H9 (cell line): ENCODE measurements at regions not wholly inside any gene's neighbourhood (a gene's known extent, or its start where the extent isn't known, plus 50 kb on each side); places are given as distances from the start of the nearest gene placed in this dataset.

ENCODE experiments used
- DNase-seq: peaks from one replicate; pipeline ENCODE4 v3.0.0-alpha.2; 2017
- H2AFZ ChIP-seq: one replicate; pipeline ENCODE4 v1.6.1; 2013; ENCODE audit warnings: mild to moderate bottlenecking, low read length, control low read depth, moderate library complexity
- H2AK5ac ChIP-seq: 2 replicates; pipeline ENCODE4 v1.6.1; 2013; ENCODE audit warnings: low read length, control low read depth, mixed read lengths; ENCODE audit not compliant: insufficient read length
- H2BK120ac ChIP-seq: one replicate; pipeline ENCODE4 v1.6.1; 2013; ENCODE audit warnings: low read depth, mild to moderate bottlenecking, low read length, control low read depth, inconsistent platforms; ENCODE audit not compliant: poor library complexity, severe bottlenecking
- H2BK12ac ChIP-seq: 2 replicates; pipeline ENCODE4 v1.6.1; 2013; ENCODE audit warnings: low read length, control low read depth, mixed read lengths, low read depth; ENCODE audit not compliant: insufficient read length
- H2BK15ac ChIP-seq: 2 replicates; pipeline ENCODE4 v1.6.1; 2013; ENCODE audit warnings: low read depth, low read length, control low read depth
- H2BK20ac ChIP-seq: one replicate; pipeline ENCODE4 v1.6.1; 2013; ENCODE audit warnings: low read depth, mild to moderate bottlenecking, low read length, control low read depth, inconsistent platforms; ENCODE audit not compliant: poor library complexity, severe bottlenecking
- H2BK5ac ChIP-seq: 2 replicates; pipeline ENCODE4 v1.6.1; 2013; ENCODE audit warnings: low read length, control low read depth, mixed read lengths; ENCODE audit not compliant: insufficient read length
- H3K14ac ChIP-seq: 2 replicates; pipeline ENCODE4 v1.6.1; 2013; ENCODE audit warnings: low read length, control low read depth; ENCODE audit not compliant: insufficient read depth
- H3K18ac ChIP-seq: 2 replicates; pipeline ENCODE4 v1.6.1; 2013; ENCODE audit warnings: low read depth, mild to moderate bottlenecking, mixed read lengths, low read length, control low read depth; ENCODE audit not compliant: insufficient read length
- H3K23ac ChIP-seq: 2 replicates; pipeline ENCODE4 v1.6.1; 2013; ENCODE audit warnings: low read length, control low read depth, mixed read lengths, low read depth; ENCODE audit not compliant: insufficient read length
- H3K23me2 ChIP-seq: 2 replicates; pipeline ENCODE4 v1.6.1; 2013; ENCODE audit warnings: low read depth, mild to moderate bottlenecking, mixed read lengths, low read length, control low read depth; ENCODE audit not compliant: insufficient read length, poor library complexity, severe bottlenecking
- H3K27ac ChIP-seq: 2 replicates; pipeline ENCODE4 v1.5.1; 2013; ENCODE audit warnings: low read length, control low read depth, mixed read lengths, low read depth; ENCODE audit not compliant: insufficient read length
- H3K27me3 ChIP-seq: 2 replicates; pipeline ENCODE4 v1.6.1; 2013; ENCODE audit warnings: low read length, control low read depth, inconsistent platforms; ENCODE audit not compliant: insufficient read depth
- H3K4ac ChIP-seq: 2 replicates; pipeline ENCODE4 v1.6.1; 2013; ENCODE audit warnings: low read depth, mild to moderate bottlenecking, control low read depth, inconsistent platforms, low read length, moderate library complexity
- H3K4me1 ChIP-seq: 2 replicates; pipeline ENCODE4 v1.6.1; 2013; ENCODE audit warnings: low read length, control low read depth, inconsistent platforms; ENCODE audit not compliant: insufficient read depth
- H3K4me2 ChIP-seq: 2 replicates; pipeline ENCODE4 v1.6.1; 2013; ENCODE audit warnings: low read length, control low read depth, mixed read lengths; ENCODE audit not compliant: insufficient read length, insufficient read depth
- H3K56ac ChIP-seq: 2 replicates; pipeline ENCODE4 v1.6.1; 2013; ENCODE audit warnings: low read depth, mild to moderate bottlenecking, mixed read lengths, low read length, control low read depth; ENCODE audit not compliant: insufficient read length
- H3K79me1 ChIP-seq: 2 replicates; pipeline ENCODE4 v1.6.1; 2013; ENCODE audit warnings: low read depth, mild to moderate bottlenecking, moderate library complexity, low read length, control low read depth, inconsistent platforms; ENCODE audit not compliant: insufficient read depth, poor library complexity, severe bottlenecking
- H3K79me2 ChIP-seq: 2 replicates; pipeline ENCODE4 v1.6.1; 2013; ENCODE audit warnings: low read length, control low read depth, inconsistent platforms; ENCODE audit not compliant: insufficient read depth
- H3K9ac ChIP-seq: 2 replicates; pipeline ENCODE4 v1.6.1; 2013; ENCODE audit warnings: low read length, control low read depth, mixed read lengths; ENCODE audit not compliant: insufficient read length; ENCODE audit errors: extremely low read depth
- H3K9me3 ChIP-seq: one replicate; pipeline ENCODE4 v1.6.1; 2013; ENCODE audit warnings: low read depth, low read length, inconsistent platforms; ENCODE audit not compliant: control insufficient read depth
- H3T11ph ChIP-seq: one replicate; pipeline ENCODE4 v1.6.1; 2013; ENCODE audit warnings: mild to moderate bottlenecking, low read length, control low read depth, inconsistent platforms
- H4K20me1 ChIP-seq: one replicate; pipeline ENCODE4 v1.6.1; 2013; ENCODE audit not compliant: control insufficient read depth, insufficient read length, insufficient read depth
- H4K5ac ChIP-seq: 2 replicates; pipeline ENCODE4 v1.6.1; 2013; ENCODE audit warnings: low read depth, mild to moderate bottlenecking, mixed read lengths, low read length, control low read depth; ENCODE audit not compliant: insufficient read length
- H4K8ac ChIP-seq: replicated peaks from 2 replicates; pipeline ENCODE4 v1.6.1; 2013; ENCODE audit warnings: low read length, control low read depth, mixed read lengths, low read depth; ENCODE audit not compliant: insufficient read length
- H4K91ac ChIP-seq: 2 replicates; pipeline ENCODE4 v1.6.1; 2013; ENCODE audit warnings: low read depth, mild to moderate bottlenecking, moderate library complexity, mixed read lengths, low read length, control low read depth; ENCODE audit not compliant: insufficient read length
- H3K27ac Mint-ChIP-seq, 3 experiments: 2 replicates in 2 of 3; 3 replicates in 1 of 3; pipeline ENCODE4 v1.8.0; 2020 to 2021; ENCODE audit warnings: mixed read lengths in 3 of 3, mild to moderate bottlenecking in 1 of 3, moderate library complexity in 1 of 3
- H3K27me3 Mint-ChIP-seq: 2 replicates; pipeline ENCODE4 v1.8.0; 2021; ENCODE audit warnings: low read depth, mild to moderate bottlenecking, moderate library complexity, mixed read lengths
- H3K36me3 Mint-ChIP-seq, 3 experiments: 2 replicates in 2 of 3; 3 replicates in 1 of 3; pipeline ENCODE4 v1.8.0; 2020 to 2021; ENCODE audit warnings: low read depth in 3 of 3, mixed read lengths in 3 of 3; ENCODE audit not compliant: insufficient read depth in 1 of 3
- H3K4me1 Mint-ChIP-seq, 2 experiments: 2 replicates each; pipeline ENCODE4 v1.8.0; 2020; ENCODE audit warnings: mixed read lengths in 2 of 2
- H3K4me3 Mint-ChIP-seq, 2 experiments: 2 replicates in 1 of 2; 3 replicates in 1 of 2; pipeline ENCODE4 v1.8.0; 2020 to 2021; ENCODE audit warnings: mild to moderate bottlenecking in 2 of 2, mixed read lengths in 2 of 2, moderate library complexity in 1 of 2
- H3K9me3 Mint-ChIP-seq, 2 experiments: 2 replicates in 1 of 2; 3 replicates in 1 of 2; pipeline ENCODE4 v1.8.0; 2020; ENCODE audit warnings: mild to moderate bottlenecking in 2 of 2, mixed read lengths in 2 of 2, moderate library complexity in 1 of 2
- WGBS: extraction: QIAGEN DNeasy Blood & Tissue Kit; methylation state at CpG from one replicate; pipeline ENCODE4 v1.1.7; 2013; ENCODE audit warnings: missing lambda C conversion rate, low lambda C conversion rate, mixed read lengths; ENCODE audit not compliant: insufficient read length; ENCODE audit errors: extremely low coverage; 5-methylcytosine and 5-hydroxymethylcytosine counted together
- TF ChIP-seq, protein P1 (sequence below): fragments of 200-600 bp; sonication (generic); conservative IDR thresholded peaks from 3 replicates; pipeline ENCODE4 v1.8.0; 2021; ENCODE audit warnings: antibody characterized with exemption, mild to moderate bottlenecking

DNA sequence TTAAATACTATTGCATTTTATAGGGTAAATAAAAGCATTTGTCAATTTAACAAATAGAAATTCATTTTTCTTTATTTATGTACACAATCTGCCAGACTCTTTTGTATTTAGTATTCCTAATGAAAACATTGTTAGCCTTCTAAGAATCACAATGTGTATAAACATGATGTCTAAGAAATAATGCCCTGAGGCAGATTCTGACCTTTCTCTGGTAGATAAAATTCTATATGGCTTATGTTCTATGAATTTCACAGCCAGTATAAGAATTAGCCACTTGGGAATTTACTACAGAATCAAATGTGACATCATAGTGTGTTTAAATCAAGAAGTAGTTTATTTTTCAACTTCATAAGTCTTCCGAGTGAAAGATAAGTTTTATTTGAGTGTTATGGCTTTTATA is 457.4 kb downstream of the ZIC1 start:
- Histone ChIP-seq H3K27ac (no peak overlapping the region), H2BK5ac (no peak overlapping the region), H2BK15ac (no peak overlapping the region), H3K27me3 (no peaks in the 10 kb centered on the region), H3K14ac (no peak overlapping the region), H3K79me2 (no peaks in the 10 kb centered on the region), H3K79me1 (no peaks in the 10 kb centered on the region), H3K18ac (no peak overlapping the region), H3K4me1 (no peaks in the 10 kb centered on the region), H3K9ac (no peak overlapping the region), H4K91ac (no peak overlapping the region), H3K4me2 (no peak overlapping the region), H3K23me2 (no peaks in the 10 kb centered on the region), H2BK120ac (no peak overlapping the region), H2AFZ (no peak overlapping the region), H3T11ph (no peak overlapping the region), H2BK12ac (no peak overlapping the region), H4K5ac (no peak overlapping the region), H2BK20ac (no peak overlapping the region), H3K56ac (no peak overlapping the region), H2AK5ac (no peak overlapping the region), H4K20me1 (no peaks in the 10 kb centered on the region), H3K4ac (no peak overlapping the region), H4K8ac (no peak overlapping the region), H3K9me3 (peaks cover 11% of the 10 kb centered on the region), H3K23ac (no peak overlapping the region)
- no peak overlapping the region for H3K4me3 Mint-ChIP-seq
- WGBS: no CpG with 5 or more reads among the region's 1 CpG
- H3K27ac Mint-ChIP-seq: no peak overlapping the region
- H3K9me3 Mint-ChIP-seq: peaks cover 50 to 63% of the 10 kb centered on the region in 2 experiments
- H3K27me3 Mint-ChIP-seq: no peaks in the 10 kb centered on the region
- TF ChIP-seq, protein P1, sequence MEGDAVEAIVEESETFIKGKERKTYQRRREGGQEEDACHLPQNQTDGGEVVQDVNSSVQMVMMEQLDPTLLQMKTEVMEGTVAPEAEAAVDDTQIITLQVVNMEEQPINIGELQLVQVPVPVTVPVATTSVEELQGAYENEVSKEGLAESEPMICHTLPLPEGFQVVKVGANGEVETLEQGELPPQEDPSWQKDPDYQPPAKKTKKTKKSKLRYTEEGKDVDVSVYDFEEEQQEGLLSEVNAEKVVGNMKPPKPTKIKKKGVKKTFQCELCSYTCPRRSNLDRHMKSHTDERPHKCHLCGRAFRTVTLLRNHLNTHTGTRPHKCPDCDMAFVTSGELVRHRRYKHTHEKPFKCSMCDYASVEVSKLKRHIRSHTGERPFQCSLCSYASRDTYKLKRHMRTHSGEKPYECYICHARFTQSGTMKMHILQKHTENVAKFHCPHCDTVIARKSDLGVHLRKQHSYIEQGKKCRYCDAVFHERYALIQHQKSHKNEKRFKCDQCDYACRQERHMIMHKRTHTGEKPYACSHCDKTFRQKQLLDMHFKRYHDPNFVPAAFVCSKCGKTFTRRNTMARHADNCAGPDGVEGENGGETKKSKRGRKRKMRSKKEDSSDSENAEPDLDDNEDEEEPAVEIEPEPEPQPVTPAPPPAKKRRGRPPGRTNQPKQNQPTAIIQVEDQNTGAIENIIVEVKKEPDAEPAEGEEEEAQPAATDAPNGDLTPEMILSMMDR: no peak
- H3K4me1 Mint-ChIP-seq: no peaks in the 10 kb centered on the region
- H3K36me3 Mint-ChIP-seq: peaks cover 32 to 59% (median 41%) of the 10 kb centered on the region in 3 experiments
- no peak for DNase-seq
